GM21367 (cell line): ENCODE measurements at regions not wholly inside any gene's neighbourhood (a gene's known extent, or its start where the extent isn't known, plus 50 kb on each side); places are given as distances from the start of the nearest gene placed in this dataset.
"Not testable (repeated sequence)": the region's sequence is repeated elsewhere in the genome, so short reads cannot be mapped to it uniquely, and the experiment has no call there.

ENCODE experiments used
- ATAC-seq: cut with Tn5 transposase; IDR thresholded peaks from one replicate; pipeline ENCODE4 v1.9.1; 2021; ENCODE audit not compliant: unreplicated experiment

DNA sequence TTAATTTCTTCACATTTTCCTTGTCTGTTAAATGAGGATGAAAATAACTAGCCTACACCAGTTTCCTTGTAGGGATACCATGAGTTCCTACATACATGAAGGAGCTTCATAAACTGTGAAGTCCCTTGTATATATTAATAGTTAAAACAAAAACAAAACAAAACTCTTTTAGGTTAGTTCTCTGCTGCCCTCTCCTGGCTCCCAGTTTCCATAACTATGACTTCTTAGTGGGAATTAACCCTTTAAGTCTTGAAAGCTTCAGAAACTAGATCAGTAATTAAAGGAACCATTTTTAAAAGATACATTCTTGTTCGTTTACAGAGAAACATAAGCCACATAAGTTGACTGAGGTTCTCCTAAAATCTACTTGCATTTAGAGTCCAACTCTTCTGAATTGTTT lies 500.0 kb upstream of the C9orf72 start:
- ATAC-seq = no peak

DNA sequence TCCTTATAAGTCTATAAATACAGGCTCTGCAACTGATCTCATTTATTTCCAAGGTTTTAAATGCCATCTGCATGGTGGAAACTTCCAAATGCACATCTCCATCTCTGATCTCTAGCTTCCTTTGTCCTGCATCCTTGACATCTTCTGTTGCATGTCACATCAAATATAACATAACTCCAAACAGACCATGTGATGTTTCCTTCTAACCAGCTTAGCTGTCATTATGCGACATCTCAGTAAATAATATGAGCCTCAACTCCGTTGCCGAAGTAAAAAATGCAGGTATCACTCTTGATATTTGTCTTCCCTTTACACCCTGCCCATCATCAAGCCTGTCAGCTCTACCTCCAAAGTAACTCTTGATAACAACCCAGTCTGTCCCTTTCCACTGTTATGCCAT lies 506.4 kb upstream of the C9orf72 start:
- ATAC-seq = no peak

DNA sequence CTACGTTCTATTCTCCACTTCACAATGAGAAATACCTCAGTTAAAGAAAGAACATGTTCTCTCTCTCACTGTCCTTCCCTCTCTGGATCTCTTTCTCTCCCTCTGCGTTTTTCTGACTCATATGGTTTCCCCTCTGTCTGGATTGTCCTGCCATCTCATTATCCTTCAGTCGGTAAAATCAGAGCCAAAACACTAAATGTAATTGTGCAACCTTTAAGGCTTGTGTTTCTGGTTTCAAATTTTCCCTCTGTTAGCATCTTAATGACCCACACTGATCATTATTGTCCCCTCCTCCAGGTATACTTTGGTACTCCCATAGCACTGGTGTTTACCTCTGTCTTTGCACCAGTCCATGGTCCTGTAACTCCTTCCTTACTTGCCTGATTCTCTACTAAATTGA lies 509.4 kb upstream of the C9orf72 start:
- ATAC-seq = no peak

DNA sequence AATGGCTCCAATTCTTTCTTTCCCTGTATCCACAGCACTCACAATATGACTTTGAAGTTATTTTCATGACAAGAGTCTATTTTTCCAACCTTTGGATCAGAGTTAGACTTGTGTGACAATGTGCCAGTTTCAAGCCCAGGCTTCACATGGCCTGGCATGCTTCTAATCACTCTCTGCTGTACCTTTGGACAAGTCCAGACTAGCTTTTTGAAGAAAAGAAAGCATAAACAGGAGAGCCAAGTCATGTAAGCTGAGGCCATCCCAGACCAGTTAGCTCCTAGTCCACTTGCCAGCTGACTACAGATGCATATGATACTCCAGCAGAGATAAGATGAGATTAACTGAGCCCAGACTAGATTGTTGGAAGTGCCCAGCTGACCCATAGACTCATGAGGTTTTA lies 513.6 kb upstream of the C9orf72 start:
- no peak for ATAC-seq

DNA sequence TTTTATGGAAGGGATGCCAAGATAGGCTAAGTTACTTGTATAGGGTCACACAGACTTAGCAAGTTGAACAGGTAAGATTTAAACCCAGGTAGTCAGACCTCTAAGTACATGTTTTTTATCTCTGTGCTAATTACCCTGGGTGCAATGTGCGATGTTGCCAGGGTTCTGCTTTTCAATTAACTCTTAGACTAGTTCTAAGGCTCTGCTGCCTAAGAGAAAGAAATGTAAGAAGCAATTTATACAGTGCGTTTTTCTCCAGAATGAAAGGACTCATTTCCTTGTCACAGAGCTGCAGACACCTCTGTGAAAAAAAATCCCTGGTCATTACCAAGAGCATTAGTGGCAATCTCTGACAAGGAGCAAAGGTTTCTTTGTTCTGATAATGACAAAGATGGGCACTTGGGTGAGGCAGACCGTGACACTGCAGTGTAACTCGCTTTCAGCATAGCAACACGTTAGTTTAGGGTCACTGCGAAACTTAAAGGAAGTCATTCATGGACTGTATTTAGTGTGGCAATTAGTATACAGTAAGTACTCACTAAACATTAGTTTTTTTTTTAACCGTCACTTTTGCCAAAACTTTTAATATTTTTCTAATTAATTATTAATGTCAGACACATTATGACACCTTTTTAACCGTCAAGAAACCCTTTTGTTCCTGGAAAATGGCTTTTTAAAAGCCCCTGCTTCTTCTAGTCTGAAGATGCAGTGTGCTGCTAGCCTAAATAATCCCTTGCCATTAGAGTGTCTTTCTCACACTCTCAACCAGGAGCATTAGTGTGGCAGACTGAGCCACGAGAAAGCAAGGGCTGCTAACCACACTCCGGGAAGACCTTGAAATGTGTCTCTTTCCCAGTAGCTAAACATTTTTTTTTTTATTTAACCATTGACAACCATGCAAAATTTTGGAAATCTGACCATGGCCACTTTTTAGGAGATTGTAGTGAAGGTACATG lies 520.0 kb upstream of the C9orf72 start:
- no peak for ATAC-seq

DNA sequence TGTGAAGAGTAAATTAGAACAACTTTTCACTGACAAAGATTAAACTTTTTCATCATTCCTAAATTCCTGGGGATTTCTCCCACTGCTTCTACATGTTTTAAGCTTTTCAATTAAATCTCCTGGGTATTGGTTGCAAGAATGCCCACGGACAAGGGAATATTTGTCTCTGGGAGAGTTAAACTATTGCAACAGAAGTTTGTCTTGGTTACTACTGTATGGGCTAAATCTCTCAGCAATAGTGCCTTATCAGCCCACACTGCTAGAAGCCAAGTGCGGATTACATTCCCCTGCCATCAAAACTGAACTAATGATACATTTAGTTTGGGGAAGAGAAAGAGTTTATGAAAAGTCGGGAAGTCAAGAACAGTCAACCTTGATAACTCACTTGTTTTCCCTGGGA lies 528.2 kb upstream of the C9orf72 start:
- ATAC-seq = no peak

DNA sequence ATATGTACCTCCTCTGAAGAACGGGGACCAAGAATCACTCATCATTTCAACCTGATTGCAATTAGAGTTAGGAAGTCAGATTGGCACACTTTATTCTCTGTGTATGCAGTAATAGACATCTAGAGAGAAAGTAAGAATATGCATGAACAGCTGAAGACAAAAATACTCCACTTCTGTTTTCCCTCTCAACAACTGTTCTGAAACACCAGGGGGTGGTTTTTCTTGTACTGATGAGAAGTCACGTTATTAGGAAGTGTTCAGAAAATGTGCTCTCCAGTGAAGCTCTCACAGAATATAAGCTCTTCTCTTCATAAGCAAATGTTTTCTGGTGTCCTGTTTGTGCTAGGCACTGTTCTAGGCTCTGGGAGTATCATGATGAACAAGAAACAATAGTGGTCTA lies 531.7 kb upstream of the C9orf72 start:
- ATAC-seq = no peak

DNA sequence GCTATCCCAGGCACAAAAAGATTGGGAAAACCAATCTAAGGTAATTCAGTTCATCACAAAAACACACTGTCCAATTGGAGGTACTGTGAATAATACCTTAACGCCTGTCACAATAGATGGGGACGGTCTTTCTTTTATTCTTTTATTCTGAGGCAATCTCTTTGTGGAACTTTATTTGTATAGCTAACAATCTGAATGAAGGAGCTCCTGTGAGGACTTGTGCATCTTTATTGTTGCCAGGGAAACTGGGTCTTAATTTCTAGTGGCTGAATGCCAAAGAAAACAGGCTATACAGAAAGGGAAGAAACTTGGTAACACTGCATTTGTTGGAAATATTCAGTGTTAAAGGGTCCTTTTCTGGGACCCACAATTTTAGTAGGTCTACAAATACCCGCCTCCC lies 546.9 kb upstream of the C9orf72 start:
- ATAC-seq = no peak

DNA sequence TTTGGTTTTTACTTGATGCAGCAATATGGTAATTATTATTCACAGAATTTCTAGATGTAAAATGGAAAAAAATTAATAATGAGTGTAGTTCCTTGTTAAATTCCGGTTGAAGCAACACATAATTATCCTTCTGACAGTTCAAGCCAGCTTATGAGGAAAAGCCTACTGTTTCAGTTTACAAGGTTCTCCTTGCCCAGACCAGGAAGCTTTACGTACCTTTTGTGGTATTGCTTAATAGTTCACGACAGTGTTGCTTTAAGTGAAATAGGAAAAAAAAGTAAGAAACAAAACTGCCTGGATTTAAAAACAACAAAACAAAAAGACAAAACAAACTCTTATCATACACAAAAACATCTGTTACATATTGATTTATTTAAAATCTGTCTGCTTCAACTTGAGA lies 547.3 kb upstream of the C9orf72 start:
- ATAC-seq = no peak

DNA sequence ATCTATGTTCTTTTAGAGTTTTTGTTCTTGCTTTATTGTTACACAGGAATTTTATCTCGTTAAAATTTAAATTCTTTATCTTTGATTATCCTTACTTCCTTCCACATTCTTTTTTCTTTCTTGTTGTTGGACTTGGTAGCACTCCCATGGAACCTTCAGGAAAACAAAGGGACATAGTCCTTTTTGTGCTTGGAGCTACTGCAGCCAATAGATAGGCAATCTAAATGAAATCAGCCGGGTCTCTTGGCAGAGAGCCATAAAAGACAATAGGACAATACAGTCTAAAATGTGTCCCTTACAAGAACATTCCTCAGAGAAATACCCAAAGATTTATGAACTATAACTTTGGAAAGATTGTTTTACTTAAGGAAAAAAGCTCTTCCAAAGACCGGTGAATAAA lies 548.1 kb upstream of the C9orf72 start:
- no peak for ATAC-seq

DNA sequence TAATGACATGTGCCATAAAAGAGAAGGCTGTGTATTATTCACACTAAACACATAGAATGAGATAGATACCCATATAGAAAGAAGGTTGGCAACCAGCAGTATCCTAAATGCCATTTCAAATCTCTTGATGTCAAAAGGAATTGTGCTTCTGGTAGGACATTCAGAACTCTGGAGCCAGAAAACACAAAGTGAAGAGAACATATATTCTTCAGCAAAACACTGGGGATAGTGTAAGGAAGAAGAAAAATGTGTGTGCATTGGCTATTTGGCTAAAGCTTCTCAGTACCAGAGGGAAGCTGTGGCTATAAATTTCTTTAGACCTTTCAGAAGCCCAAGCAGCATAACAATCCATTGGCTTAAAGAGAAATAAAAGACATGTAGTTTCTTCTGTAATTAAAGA lies 551.6 kb upstream of the C9orf72 start:
- ATAC-seq = no peak

DNA sequence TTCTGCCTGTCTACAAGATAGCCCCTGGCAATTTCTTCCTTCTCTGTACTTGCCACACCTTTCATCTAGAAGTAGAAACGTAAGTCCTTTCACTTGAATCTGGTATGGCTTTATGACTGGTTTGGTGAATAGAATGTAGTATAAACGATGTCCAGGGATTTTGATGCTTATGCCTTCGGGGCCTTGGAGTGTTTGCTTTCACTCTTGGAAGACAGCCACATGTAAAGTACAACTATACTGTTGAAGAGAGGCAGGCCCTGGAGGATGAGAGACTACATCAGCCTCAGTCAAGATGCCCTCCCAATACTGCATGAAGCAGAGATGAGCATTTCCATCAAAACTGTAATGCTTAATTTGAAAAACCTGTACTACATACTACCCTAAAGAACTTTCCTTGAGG lies 553.8 kb upstream of the C9orf72 start:
- no peak for ATAC-seq

DNA sequence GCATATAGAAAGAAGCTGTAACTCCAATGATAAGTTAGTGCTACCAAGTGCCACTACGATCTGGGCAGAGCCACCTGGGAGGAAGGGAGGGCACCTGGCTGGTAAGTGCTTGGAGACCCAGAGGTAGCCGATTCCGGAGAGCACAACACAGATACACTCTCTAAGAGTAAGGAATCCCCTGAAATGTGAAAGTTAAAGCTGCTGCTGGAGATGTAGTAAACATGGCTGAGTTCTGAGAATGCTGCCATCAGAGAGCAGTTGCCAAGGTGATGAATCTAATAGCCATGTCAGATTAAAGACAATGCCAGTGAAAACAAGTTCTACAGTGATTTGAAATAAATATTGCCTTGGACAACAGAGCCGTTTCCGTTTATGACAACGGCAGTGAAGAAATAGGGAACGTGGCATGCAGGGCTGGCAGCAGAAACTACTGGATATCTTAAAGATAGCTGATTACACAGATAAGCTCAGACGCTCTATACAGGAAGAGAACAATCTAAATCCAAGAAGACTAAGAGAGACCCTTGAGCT lies 561.2 kb upstream of the C9orf72 start:
- ATAC-seq = no peak

DNA sequence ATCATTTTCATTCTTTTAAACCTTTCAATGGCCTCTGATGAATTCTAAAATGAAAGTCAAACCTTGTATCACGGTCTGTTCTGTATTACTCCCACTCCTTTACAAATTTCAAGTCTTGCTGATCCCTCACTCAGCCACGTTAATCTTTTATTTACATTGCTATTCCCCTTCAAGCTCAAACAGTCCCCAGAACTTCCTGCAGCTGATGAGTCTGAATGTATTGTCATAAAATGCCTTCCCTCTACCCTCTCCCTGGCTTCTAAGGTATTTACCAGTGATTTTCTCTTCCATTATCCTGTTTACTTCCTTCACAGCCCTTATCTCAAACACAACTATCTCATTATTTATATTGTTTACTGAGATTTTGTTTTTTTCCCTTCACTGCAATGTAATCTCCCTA lies 562.3 kb upstream of the C9orf72 start:
- no peak for ATAC-seq

DNA sequence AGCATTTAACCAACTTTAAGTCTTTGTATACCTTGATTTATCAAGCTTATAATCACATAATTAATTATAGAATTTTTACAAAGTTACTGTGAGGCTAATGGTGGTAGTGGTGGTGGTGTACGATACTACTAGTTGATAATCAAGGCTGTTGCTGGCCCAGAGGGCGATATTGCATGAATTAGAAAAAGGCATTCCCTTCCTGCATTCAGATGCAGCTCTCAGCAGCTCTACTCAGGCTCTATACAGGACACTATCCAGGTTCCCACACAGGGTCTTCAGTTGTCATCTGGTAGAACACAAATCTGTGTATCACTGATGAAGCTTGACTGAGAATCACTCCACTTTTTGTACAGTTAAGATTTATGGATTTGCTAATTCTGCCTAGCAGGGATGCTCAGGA lies 562.8 kb upstream of the C9orf72 start:
- ATAC-seq = no peak

DNA sequence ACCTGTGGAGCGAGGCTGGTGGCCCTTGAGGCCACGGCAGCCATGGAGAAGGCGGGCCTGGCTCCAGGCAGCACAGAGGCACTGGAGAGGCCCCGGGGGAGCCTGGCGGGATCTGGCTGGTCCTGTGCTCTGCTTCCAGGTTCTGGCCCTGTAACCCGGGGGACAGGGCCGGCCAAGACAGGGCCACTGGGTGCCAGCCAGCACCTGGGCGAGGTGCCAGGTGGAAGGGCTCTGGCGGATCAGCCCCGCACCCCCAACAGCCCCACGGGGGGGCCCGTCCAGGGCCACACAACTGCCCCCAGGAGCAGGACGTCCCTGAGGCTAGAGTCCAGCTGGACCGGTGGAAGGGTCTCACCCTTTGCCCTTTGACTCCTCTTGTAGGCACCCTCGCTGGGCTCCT lies 574.1 kb upstream of the C9orf72 start:
- ATAC-seq = not testable (repeated sequence)

DNA sequence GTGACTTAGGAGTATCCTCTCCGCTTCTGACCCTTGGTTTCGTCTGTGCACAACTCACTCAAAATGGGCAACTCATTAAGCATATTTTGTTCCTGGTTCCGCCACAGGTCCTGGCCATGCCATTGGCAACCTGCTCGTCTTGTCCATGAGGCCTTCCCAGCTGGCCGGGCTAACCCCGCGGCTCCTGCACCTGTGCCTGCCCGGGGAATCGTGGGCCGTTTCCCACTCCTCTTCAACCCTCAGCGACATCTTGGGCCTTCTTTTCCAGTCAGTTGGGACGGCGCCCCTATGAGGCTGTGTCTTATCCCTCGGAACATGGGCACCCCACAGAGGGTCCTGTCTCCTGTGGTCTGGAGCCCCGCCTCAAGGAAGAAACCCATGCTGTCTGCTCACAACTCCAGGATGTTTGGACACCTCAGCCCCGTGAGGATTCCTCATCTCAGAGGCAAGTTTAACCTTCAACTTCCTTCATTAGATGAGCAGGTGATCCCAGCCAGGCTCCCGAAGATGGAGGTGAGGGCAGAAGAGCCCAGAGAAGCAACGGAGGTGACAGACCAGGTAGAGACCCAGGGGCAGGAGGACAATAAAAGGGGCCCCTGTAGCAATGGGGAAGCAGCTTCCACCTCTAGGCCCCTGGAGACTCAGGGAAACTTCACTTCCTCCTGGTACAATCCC lies 574.8 kb upstream of the C9orf72 start:
- ATAC-seq = not testable (repeated sequence)

DNA sequence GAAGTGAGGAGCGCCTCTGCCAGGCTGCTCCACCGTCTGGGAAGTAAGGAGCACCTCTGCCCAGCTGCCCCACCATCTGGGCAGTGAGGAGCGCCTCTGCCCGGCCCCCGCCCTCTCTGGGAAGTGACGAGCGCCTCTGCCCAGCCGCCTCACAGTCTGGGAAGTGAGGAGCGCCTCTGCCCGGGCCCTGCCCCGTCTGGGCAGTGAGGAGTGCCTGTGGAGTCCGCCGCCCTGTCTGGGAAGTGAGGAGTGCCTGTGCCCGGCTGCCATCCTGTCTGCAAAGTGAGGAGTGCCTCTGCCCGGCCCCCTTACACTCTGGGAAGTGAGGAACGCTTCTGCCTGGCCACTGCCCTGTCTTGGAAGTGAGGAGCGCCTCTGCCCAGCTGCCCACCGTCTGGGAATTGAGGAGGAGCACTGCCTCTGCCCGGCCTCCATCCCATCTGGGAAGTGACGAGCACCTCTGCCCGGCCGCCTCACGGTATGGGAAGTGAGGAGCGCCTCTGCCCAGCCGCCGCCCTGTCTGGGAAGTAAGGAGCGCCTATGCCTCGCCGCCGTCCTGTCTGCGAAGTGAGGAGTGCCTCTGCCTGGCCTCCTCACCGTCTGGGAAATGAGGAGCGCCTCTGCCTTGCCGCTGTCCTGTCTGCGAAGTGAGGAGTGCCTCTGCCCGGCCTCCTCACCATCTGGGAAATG lies 576.2 kb upstream of the C9orf72 start:
- ATAC-seq = not testable (repeated sequence)

DNA sequence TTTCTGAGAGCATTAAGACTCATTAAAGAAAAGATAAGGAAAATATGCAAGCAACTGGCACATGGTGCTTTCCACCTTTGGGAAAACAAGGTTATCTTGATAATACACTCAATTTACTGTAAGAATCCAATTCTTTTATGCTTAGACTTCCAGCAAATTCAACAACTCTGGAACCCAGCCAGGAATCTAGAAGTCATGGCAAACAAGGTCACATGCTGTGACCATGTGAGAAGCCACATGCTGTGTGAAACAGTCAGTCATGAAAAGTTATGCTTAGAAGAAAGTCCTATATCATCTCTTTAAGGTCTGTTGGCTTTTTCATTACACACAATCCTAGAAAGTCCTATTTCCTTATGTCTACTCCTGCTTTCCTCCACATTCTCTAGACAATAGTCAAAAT lies 581.8 kb upstream of the C9orf72 start:
- no peak for ATAC-seq

DNA sequence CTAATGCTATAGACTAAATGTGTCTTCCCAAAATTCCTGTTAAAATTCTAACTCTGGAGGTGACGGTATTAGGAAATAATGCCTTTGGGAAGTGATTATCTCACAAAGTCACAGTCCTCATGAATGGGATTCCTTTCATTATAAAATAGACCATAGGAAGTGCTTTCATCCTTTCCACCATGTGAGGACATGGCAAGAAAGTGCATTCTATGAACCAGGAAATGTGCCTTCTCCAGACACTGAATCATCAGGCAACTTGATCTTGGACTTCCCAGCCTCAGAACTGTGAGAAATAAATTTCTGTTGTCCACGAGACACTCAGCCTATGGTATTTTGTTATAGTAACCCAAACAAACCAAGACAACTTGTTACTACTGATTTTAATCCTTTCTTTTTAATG lies 582.4 kb upstream of the C9orf72 start:
- no peak for ATAC-seq

DNA sequence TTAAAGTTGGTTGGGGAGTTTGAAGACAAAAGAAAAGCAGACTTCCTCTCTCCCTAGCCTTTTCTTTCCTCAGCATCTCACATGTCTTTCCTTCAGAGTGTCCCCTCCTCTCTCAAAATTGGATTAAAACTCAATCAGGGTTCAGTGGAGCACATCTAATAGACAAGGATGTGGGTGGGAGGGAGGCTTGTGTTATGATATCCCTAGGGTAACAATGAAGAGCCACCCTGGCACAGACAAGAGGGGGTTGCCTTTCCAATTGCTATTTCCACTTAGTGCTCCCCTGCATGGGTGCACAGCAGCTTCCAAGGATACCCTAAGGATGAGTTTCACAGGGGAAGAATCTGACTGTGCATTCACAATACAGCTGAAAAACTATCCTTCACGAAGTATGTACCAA lies 585.2 kb upstream of the C9orf72 start:
- ATAC-seq = no peak

DNA sequence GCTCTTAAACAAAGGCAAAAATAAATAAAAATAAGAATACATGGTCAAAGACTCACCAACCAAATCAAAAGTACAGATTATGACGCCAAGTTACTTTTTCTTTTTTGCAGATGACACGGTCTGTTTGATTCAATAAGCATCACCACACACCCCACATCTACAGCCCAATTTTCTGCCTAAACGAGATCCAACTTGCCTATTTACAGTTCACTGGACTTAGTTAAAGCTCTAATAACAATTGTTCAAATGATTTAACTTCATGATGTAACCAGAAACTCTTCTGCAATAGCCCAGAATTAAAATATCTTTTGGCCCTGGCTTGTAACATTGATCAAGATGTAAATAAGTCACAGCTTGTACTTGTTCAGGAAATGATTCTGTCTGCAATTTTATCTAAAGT lies 590.3 kb upstream of the C9orf72 start:
- no peak for ATAC-seq
